GM18507 (cell line): ENCODE measurements at regions not wholly inside any gene's neighbourhood (a gene's known extent, or its start where the extent isn't known, plus 50 kb on each side); places are given as distances from the start of the nearest gene placed in this dataset.
A peak's percentile ranks its signal among the peaks of the same experiment; 100 is the strongest.
"Not testable (repeated sequence)": the region's sequence is repeated elsewhere in the genome, so short reads cannot be mapped to it uniquely, and the experiment has no call there.

Experiments
- DNase-seq: peaks from one replicate; pipeline ENCODE4 v3.0.0; 2011; ENCODE audit warnings: low read depth; ENCODE audit not compliant: insufficient read length; ENCODE audit errors: extremely low spot score
- FAIRE-seq: peaks from 2 replicates; lab custom pipeline; 2011; peaks lifted over from hg19 to GRCh38; lab: Jason Lieb, UNC

- DNase-seq (no peak), FAIRE-seq (no peak)
Observed at GRCh38 chr16:29117631-29118030, 132.8 kb downstream of the LAT start.

GRCh38 chr16:29116980-29117379 lies 132.1 kb downstream of the LAT start:
- no peak for DNase-seq
- FAIRE-seq: no peak

- not testable (repeated sequence) for DNase-seq
Observed at GRCh38 chr16:29116207-29116606, 131.4 kb downstream of the LAT start.

GRCh38 chr16:29115802-29116141 lies 130.9 kb downstream of the LAT start:
- not testable (repeated sequence) for DNase-seq, FAIRE-seq

More at GRCh38 chr16:29116207-29116606, 131.4 kb downstream of the LAT start:
- not testable (repeated sequence) for FAIRE-seq

GRCh38 chr16:29114989-29115801 lies 130.3 kb downstream of the LAT start:
- peak; percentile 77 for FAIRE-seq
- not testable (repeated sequence) for DNase-seq

GRCh38 chr16:29114574-29114973 lies 129.7 kb downstream of the LAT start:
- DNase-seq (no peak), FAIRE-seq (no peak)

GRCh38 chr16:29113446-29113845 lies 128.6 kb downstream of the LAT start:
- not testable (repeated sequence) for FAIRE-seq, DNase-seq

GRCh38 chr16:29112755-29113347 lies 128.0 kb downstream of the LAT start:
- FAIRE-seq (no peak), DNase-seq (no peak)

GRCh38 chr16:29111901-29112680 lies 127.2 kb downstream of the LAT start:
- DNase-seq, FAIRE-seq: not testable (repeated sequence)

- FAIRE-seq: no peak
- no peak for DNase-seq
Observed at GRCh38 chr16:29111421-29111820, 126.6 kb downstream of the LAT start.

GRCh38 chr16:29108625-29109169 lies 123.8 kb downstream of the LAT start:
- not testable (repeated sequence) for FAIRE-seq, DNase-seq

GRCh38 chr16:29107299-29107698 lies 122.4 kb downstream of the LAT start:
- no peak for FAIRE-seq
- DNase-seq: no peak

- FAIRE-seq, DNase-seq: not testable (repeated sequence)
Observed at GRCh38 chr16:29106259-29106908, 121.5 kb downstream of the LAT start.

- not testable (repeated sequence) for DNase-seq, FAIRE-seq
Observed at GRCh38 chr16:29104600-29104999, 119.7 kb downstream of the LAT start.

GRCh38 chr16:29097965-29098364 lies 113.1 kb downstream of the LAT start:
- DNase-seq, FAIRE-seq: not testable (repeated sequence)

GRCh38 chr16:29094729-29095624 lies 110.1 kb downstream of the LAT start:
- not testable (repeated sequence) for DNase-seq
- peak; percentile 64 for FAIRE-seq

GRCh38 chr16:29094325-29094724 lies 109.5 kb downstream of the LAT start:
- DNase-seq, FAIRE-seq: not testable (repeated sequence)

GRCh38 chr16:29089679-29090078 lies 104.8 kb downstream of the LAT start:
- not testable (repeated sequence) for FAIRE-seq

More at GRCh38 chr16:29089679-29090078, 104.8 kb downstream of the LAT start:
- not testable (repeated sequence) for DNase-seq
